K562 (cell line): ENCODE measurements at regions not wholly inside any gene's neighbourhood (a gene's known extent, or its start where the extent isn't known, plus 50 kb on each side); places are given as distances from the start of the nearest gene placed in this dataset.

ENCODE experiments used
- ATAC-seq: fragments of 200-7000 bp; cut with Tn5 transposase; 3 replicates; pipeline ENCODE4 v1.9.1; 2020; ENCODE audit warnings: moderate library complexity
- BruUV-seq: library from RNA; stranded (reverse); fragments of 400-500 nt; replicated peaks from 2 replicates; lab custom pipeline; 2021; lab: Mats Ljungman, UMichigan
- CTCF ChIA-PET: fragments of 300-600 bp; formaldehyde crosslinking; extraction: SDS; loops from one replicate; lab custom pipeline; 2021; ENCODE audit warnings: low intra/inter-chr PET ratio; lab: Yijun Ruan, JAX
- POLR2A ChIA-PET: fragments of 300-600, 350-650 bp; sonication (Branson Sonifier 250); formaldehyde crosslinking; extraction: SDS; loops from one replicate; lab custom pipeline; 2021; ENCODE audit warnings: antibody characterized with exemption, inconsistent platforms; lab: Yijun Ruan, JAX
- DNase-seq, 4 experiments: peaks; one replicate each; pipeline versions ENCODE4 v3.0.0 to v3.0.0-alpha.2; 2011 to 2018; ENCODE audit warnings: low spot score in 3 of 4, mixed read lengths in 3 of 4; ENCODE audit errors: extremely low read depth in 1 of 4
- FAIRE-seq: peaks from 2 replicates; lab custom pipeline; 2011; peaks lifted over from hg19 to GRCh38; lab: Jason Lieb, UNC
- H2AFZ ChIP-seq: 2 replicates; pipeline ENCODE4 v1.6.0; 2011; ENCODE audit warnings: low read depth, low read length, control low read depth, inconsistent platforms
- H3K27ac ChIP-seq: fragments of 200-600 bp; 3 replicates; pipeline ENCODE4 v1.8.0; 2011; ENCODE audit warnings: low read depth, mild to moderate bottlenecking, control low read depth, inconsistent platforms, low read length, moderate library complexity, mixed read lengths; ENCODE audit errors: extremely low read depth
- H3K27me3 ChIP-seq, 2 experiments: fragments of 300-600 bp in 1 of 2; 2 replicates in 1 of 2; 3 replicates in 1 of 2; pipeline versions ENCODE4 v1.6.0 to v1.8.0; 2011; ENCODE audit warnings: inconsistent platforms in 2 of 2, low read length in 2 of 2, mild to moderate bottlenecking in 1 of 2, mixed read lengths in 1 of 2, moderate library complexity in 1 of 2; ENCODE audit not compliant: control insufficient read depth in 2 of 2, insufficient read depth in 2 of 2
- H3K36me3 ChIP-seq: fragments of 300-600 bp; 3 replicates; pipeline ENCODE4 v1.8.0; 2011; ENCODE audit warnings: mild to moderate bottlenecking, low read length, inconsistent platforms; ENCODE audit not compliant: control insufficient read depth, insufficient read depth
- H3K4me1 ChIP-seq, 2 experiments: fragments of 200-600 bp in 1 of 2; replicated peaks in 1 of 2; 2 replicates in 1 of 2; 3 replicates in 1 of 2; pipeline versions ENCODE4 v1.5.1 to v1.8.0; 2011; ENCODE audit warnings: inconsistent platforms in 2 of 2, low read length in 2 of 2, mild to moderate bottlenecking in 1 of 2, mixed read lengths in 1 of 2, moderate library complexity in 1 of 2; ENCODE audit not compliant: control insufficient read depth in 2 of 2, insufficient read depth in 2 of 2
- H3K4me2 ChIP-seq: 2 replicates; pipeline ENCODE4 v1.6.1; 2011; ENCODE audit warnings: low read length, control low read depth, inconsistent platforms, mixed read lengths; ENCODE audit not compliant: insufficient read depth
- H3K4me3 ChIP-seq: fragments of 200-600 bp; sonication (generic), shearing (Covaris generic); 2 replicates; pipeline ENCODE4 v1.5.1; 2016; ENCODE audit warnings: control low read depth, inconsistent platforms
- H3K79me2 ChIP-seq: fragments of 200-600 bp; 3 replicates; pipeline ENCODE4 v1.8.0; 2011; ENCODE audit warnings: low read length, inconsistent platforms; ENCODE audit not compliant: control insufficient read depth, insufficient read depth
- H3K9ac ChIP-seq, 2 experiments: 2 replicates each; pipeline versions ENCODE4 v1.6.0 to v1.6.1; 2011; ENCODE audit warnings: low read depth in 2 of 2, low read length in 2 of 2, control low read depth in 1 of 2, inconsistent platforms in 1 of 2, mild to moderate bottlenecking in 1 of 2, mixed read lengths in 1 of 2; ENCODE audit not compliant: insufficient read depth in 1 of 2
- H3K9me1 ChIP-seq: one replicate; pipeline ENCODE4 v1.6.0; 2011; ENCODE audit warnings: inconsistent platforms, mild to moderate bottlenecking, low read length, moderate library complexity; ENCODE audit not compliant: control insufficient read depth, insufficient read depth
- H3K9me3 ChIP-seq: replicated peaks from 2 replicates; pipeline ENCODE4 v1.5.1; 2011; ENCODE audit warnings: low read depth, low read length, inconsistent platforms; ENCODE audit not compliant: control insufficient read depth, insufficient read depth
- H4K20me1 ChIP-seq: replicated peaks from 2 replicates; pipeline ENCODE4 v1.6.1; 2011; ENCODE audit warnings: low read length, inconsistent platforms, mixed read lengths; ENCODE audit not compliant: control insufficient read depth, insufficient read depth
- CBX5 ChIP-seq: IDR thresholded peaks from 2 replicates; pipeline ENCODE4 v1.6.1; 2014; ENCODE audit warnings: low read depth, borderline replicate concordance
- ELK1 ChIP-seq: sonication (generic); formaldehyde crosslinking; IDR thresholded peaks from 2 replicates; pipeline ENCODE4 v1.8.1; 2022; ENCODE audit warnings: missing genetic modification reagents
- GTF2A2 ChIP-seq: IDR thresholded peaks from 2 replicates; pipeline ENCODE4 v1.6.1; 2016; ENCODE audit warnings: mild to moderate bottlenecking, missing genetic modification characterization, missing compliant biosample characterization
- RAD21 ChIP-seq, 2 experiments: fragments of 250-450 bp in 1 of 2; fragments of 450-650 bp in 1 of 2; sonication (Bioruptor Pico) in 1 of 2; formaldehyde crosslinking in 1 of 2; IDR thresholded peaks in 1 of 2; conservative IDR thresholded peaks in 1 of 2; 2 replicates each; pipeline versions ENCODE4 v1.4.0 to v1.8.0; 2020 to 2022; ENCODE audit warnings: mild to moderate bottlenecking in 2 of 2, moderate library complexity in 1 of 2
- SREBF2 ChIP-seq: sonication (generic); formaldehyde crosslinking; IDR thresholded peaks from 2 replicates; pipeline ENCODE4 v1.4.0; 2020; ENCODE audit warnings: mild to moderate bottlenecking, missing genetic modification reagents
- WGBS: fragments of 100-300 bp; shearing (Covaris generic); methylation state at CpG from one replicate; pipeline ENCODE4 v1.1.6; 2016; ENCODE audit warnings: low coverage, mixed read lengths; ENCODE audit not compliant: insufficient coverage; ENCODE audit errors: missing lambda C conversion rate; 5-methylcytosine and 5-hydroxymethylcytosine counted together
- in situ Hi-C: fragments of 300-500 bp; cut with MboI; formaldehyde crosslinking; loops from 4 replicates; pipeline ENCODE4 v1.15.0; 2018; ENCODE audit warnings: inconsistent platforms, mixed read lengths
- intact Hi-C: fragments of 100-400 bp; cut with micrococcal nuclease; formaldehyde crosslinking; loops from 2 replicates; pipeline ENCODE4 v1.14.2; 2022

- no peaks in the 10 kb centered on the region for H4K20me1 ChIP-seq
- no peak overlapping the region for H3K4me2 ChIP-seq
Observed at GRCh38 chr9:117782931-117783788, 79.0 kb downstream of the TLR4 start.

GRCh38 chr9:117783828-117784227 lies 79.6 kb downstream of the TLR4 start:
- no peaks in the 10 kb centered on the region for H3K79me2 ChIP-seq
- DNase-seq, result no peak
- H3K4me2 ChIP-seq, result no peak overlapping the region
- no peak overlapping the region for H3K9ac ChIP-seq
- no peak for ATAC-seq
- ChIA-PET POLR2A (no interaction called here), CTCF (no interaction called here)
- H2AFZ ChIP-seq, result no peak overlapping the region
- H4K20me1 ChIP-seq, result no peaks in the 10 kb centered on the region
- H3K36me3 ChIP-seq, result no peaks in the 10 kb centered on the region
- in situ Hi-C loops, result no loop called here
- no peak overlapping the region for H3K4me3 ChIP-seq
- FAIRE-seq, result no peak
- H3K9me1 ChIP-seq, result no peaks in the 10 kb centered on the region
- no peaks in the 10 kb centered on the region for H3K4me1 ChIP-seq
- H3K27me3 ChIP-seq, result no peaks in the 10 kb centered on the region
- 0% methylated on average over 1 of the region's 1 CpG for WGBS
- no peak for TF ChIP-seq CBX5
- TF ChIP-seq SREBF2 (CRISPR knock-in tag), result no peak
- no peak for TF ChIP-seq GTF2A2 (tag)
- TF ChIP-seq ELK1 (CRISPR knock-in tag), result no peak
- no peak overlapping the region for H3K27ac ChIP-seq
- H3K9me3 ChIP-seq, result no peaks in the 10 kb centered on the region
- intact Hi-C loops, result no loop called here
- BruUV-seq, result no TSS peak

More at GRCh38 chr9:117782931-117783788, 79.0 kb downstream of the TLR4 start:
- Histone ChIP-seq H3K9me3 (0 out of 2 replicates have a peak, but pooled peaks cover 2% of the 10 kb centered on the region), H3K4me1 (no peaks in the 10 kb centered on the region), H3K27ac (no peak overlapping the region), H3K4me3 (no peak overlapping the region), H3K79me2 (no peaks in the 10 kb centered on the region), H3K9ac (no peak overlapping the region), H3K27me3 (no peaks in the 10 kb centered on the region), H3K9me1 (no peaks in the 10 kb centered on the region), H2AFZ (no peak overlapping the region), H3K36me3 (no peaks in the 10 kb centered on the region)
- intact Hi-C loops, result no loop called here
- in situ Hi-C loops, result no loop called here
- peak in 1 of 4 experiments; percentile 3 for DNase-seq
- under 1% methylated on average over 10 of the region's 10 CpGs for WGBS
- TF ChIP-seq RAD21 (CRISPR knock-in tag; conservative IDR thresholded peaks at IDR 0.05 in 1 of 2, IDR thresholded peaks at IDR 0.05 in 1 of 2), result 0 out of 4 replicates have a peak, but pooled peaks of 1 of the 2 experiments have one; percentile 10
- no peak for TF ChIP-seq SREBF2 (CRISPR knock-in tag)
- ChIA-PET POLR2A (no interaction called here), CTCF (no interaction called here)
- BruUV-seq, result no TSS peak
- no peak for FAIRE-seq
- ATAC-seq, result no peak
